Ishikawa (cell line): ENCODE measurements at regions not wholly inside any gene's neighbourhood (a gene's known extent, or its start where the extent isn't known, plus 50 kb on each side); places are given as distances from the start of the nearest gene placed in this dataset.

Experiments used
- TAF1 ChIP-seq: IDR thresholded peaks from 2 replicates; pipeline ENCODE4 v1.6.1; 2012; ENCODE audit warnings: low read depth, mild to moderate bottlenecking
- ZBTB7A ChIP-seq: IDR thresholded peaks from 2 replicates; pipeline ENCODE4 v1.6.1; 2012; ENCODE audit warnings: low read depth

GRCh38 chr3:101120039-101120438 lies 126.8 kb upstream of the ABI3BP start:
- TF ChIP-seq ZBTB7A (no peak), TAF1 (no peak)
